HEK293 (cell line): ENCODE measurements at regions not wholly inside any gene's neighbourhood (a gene's known extent, or its start where the extent isn't known, plus 50 kb on each side); places are given as distances from the start of the nearest gene placed in this dataset.

Source experiments
- CTCF ChIA-PET: fragments of 350-600 bp; formaldehyde crosslinking; extraction: SDS; loops from one replicate; lab custom pipeline; 2021; ENCODE audit warnings: antibody characterized with exemption; lab: Yijun Ruan, JAX
- POLR2A ChIA-PET: fragments of 300-600 bp; formaldehyde crosslinking; extraction: SDS; loops from one replicate; lab custom pipeline; 2020; ENCODE audit warnings: antibody characterized with exemption, inconsistent platforms; lab: Yijun Ruan, JAX
- H3K27ac ChIP-seq: fragments of 200-500 bp; sonication (Bioruptor generic); 2 replicates; pipeline ENCODE4 v1.5.1; 2014; ENCODE audit warnings: low read depth, low read length, control low read depth, inconsistent platforms; ENCODE audit errors: extremely low read depth
- H3K36me3 ChIP-seq, 2 experiments: fragments of 200-500 bp in 1 of 2; sonication (Bioruptor generic) in 1 of 2; 1 replicate in 1 of 2; 2 replicates in 1 of 2; pipeline ENCODE4 v1.5.1; 2014 to 2017; ENCODE audit warnings: inconsistent platforms in 2 of 2, low read length in 2 of 2; ENCODE audit not compliant: control insufficient read depth in 2 of 2, insufficient read depth in 1 of 2
- H3K4me1 ChIP-seq: fragments of 200-500 bp; sonication (Bioruptor generic); 2 replicates; pipeline ENCODE4 v1.5.1; 2014; ENCODE audit warnings: mild to moderate bottlenecking, low read length, inconsistent platforms; ENCODE audit not compliant: control insufficient read depth, insufficient read depth
- H3K4me3 ChIP-seq: 2 replicates; pipeline ENCODE4 v1.5.1; 2011; ENCODE audit warnings: low read depth, mild to moderate bottlenecking, control low read depth, low read length, moderate library complexity
- H3K9me3 ChIP-seq: fragments of 200-500 bp; sonication (Bioruptor generic); 2 replicates; pipeline ENCODE4 v1.5.1; 2014; ENCODE audit warnings: low read depth, low read length, inconsistent platforms; ENCODE audit not compliant: control insufficient read depth, insufficient read depth
- ELK4 ChIP-seq: IDR thresholded peaks from 2 replicates; pipeline ENCODE4 v1.6.1; 2011; ENCODE audit warnings: mild to moderate bottlenecking, low read depth, low read length, borderline replicate concordance
- HOXA7 ChIP-seq: sonication (generic); formaldehyde crosslinking; IDR thresholded peaks from 2 replicates; pipeline ENCODE4 v1.8.1; 2022; ENCODE audit warnings: missing genetic modification reagents, borderline replicate concordance
- KLF10 ChIP-seq: fragments of 450-650 bp; IDR thresholded peaks from 2 replicates; pipeline ENCODE4 v1.5.1; 2018; ENCODE audit warnings: missing biosample characterization, mild to moderate bottlenecking, missing genetic modification characterization
- KLF7 ChIP-seq: fragments of 450-650 bp; formaldehyde crosslinking; IDR thresholded peaks from 2 replicates; pipeline ENCODE4 v1.5.1; 2016; ENCODE audit warnings: missing biosample characterization, missing genetic modification characterization, borderline replicate concordance
- PRDM1 ChIP-seq: fragments of 450-650 bp; formaldehyde crosslinking; IDR thresholded peaks from 2 replicates; pipeline ENCODE4; 2016; ENCODE audit warnings: missing biosample characterization, missing genetic modification characterization
- SALL2 ChIP-seq: fragments of 450-650 bp; formaldehyde crosslinking; IDR thresholded peaks from 2 replicates; pipeline ENCODE4 v1.5.0; 2017; ENCODE audit warnings: missing biosample characterization, mild to moderate bottlenecking, missing genetic modification characterization, borderline replicate concordance
- SCRT1 ChIP-seq: fragments of 450-650 bp; formaldehyde crosslinking; IDR thresholded peaks from 2 replicates; pipeline ENCODE4 v1.5.1; 2016; ENCODE audit warnings: missing biosample characterization, missing genetic modification characterization, borderline replicate concordance
- SP3 ChIP-seq: fragments of 450-650 bp; formaldehyde crosslinking; IDR thresholded peaks from 2 replicates; pipeline ENCODE4 v1.5.1; 2016; ENCODE audit warnings: missing biosample characterization, missing genetic modification characterization
- ZBTB1 ChIP-seq: fragments of 450-650 bp; formaldehyde crosslinking; IDR thresholded peaks from 2 replicates; pipeline ENCODE4 v1.5.1; 2016; ENCODE audit warnings: missing biosample characterization, missing genetic modification characterization
- ZBTB7A ChIP-seq: fragments of 450-650 bp; formaldehyde crosslinking; IDR thresholded peaks from 2 replicates; pipeline ENCODE4 v1.5.1; 2016; ENCODE audit warnings: low read depth, missing biosample characterization, missing genetic modification characterization
- ZNF114 ChIP-seq: fragments of 450-650 bp; formaldehyde crosslinking; IDR thresholded peaks from 2 replicates; pipeline ENCODE4 v1.5.0; 2017; ENCODE audit warnings: missing biosample characterization, missing genetic modification characterization
- ZNF140 ChIP-seq: fragments of 450-650 bp; formaldehyde crosslinking; IDR thresholded peaks from 2 replicates; pipeline ENCODE4 v1.5.1; 2016; ENCODE audit warnings: missing biosample characterization, missing genetic modification characterization
- ZNF148 ChIP-seq: fragments of 450-650 bp; formaldehyde crosslinking; IDR thresholded peaks from 2 replicates; pipeline ENCODE4 v1.5.0; 2017; ENCODE audit warnings: missing biosample characterization, missing genetic modification characterization, borderline replicate concordance
- ZNF223 ChIP-seq: fragments of 450-650 bp; formaldehyde crosslinking; IDR thresholded peaks from 2 replicates; pipeline ENCODE4 v1.5.1; 2016; ENCODE audit warnings: missing biosample characterization, missing genetic modification characterization
- ZNF248 ChIP-seq: fragments of 450-650 bp; formaldehyde crosslinking; IDR thresholded peaks from 2 replicates; pipeline ENCODE4 v1.5.1; 2017; ENCODE audit warnings: missing biosample characterization, missing genetic modification characterization
- ZNF311 ChIP-seq: fragments of 450-650 bp; formaldehyde crosslinking; IDR thresholded peaks from 2 replicates; pipeline ENCODE4 v1.5.1; 2017; ENCODE audit warnings: missing biosample characterization, missing genetic modification characterization, borderline replicate concordance
- ZNF335 ChIP-seq: fragments of 450-650 bp; formaldehyde crosslinking; conservative IDR thresholded peaks from 2 replicates; pipeline ENCODE4 v1.5.1; 2016; ENCODE audit warnings: missing biosample characterization, missing genetic modification characterization
- ZNF37A ChIP-seq: fragments of 450-650 bp; IDR thresholded peaks from 2 replicates; pipeline ENCODE4 v1.5.1; 2018; ENCODE audit warnings: missing biosample characterization, missing genetic modification characterization
- ZNF416 ChIP-seq: fragments of 450-650 bp; formaldehyde crosslinking; IDR thresholded peaks from 2 replicates; pipeline ENCODE4 v1.5.1; 2016; ENCODE audit warnings: missing biosample characterization, missing genetic modification characterization
- ZNF561 ChIP-seq: fragments of 450-650 bp; IDR thresholded peaks from 2 replicates; pipeline ENCODE4 v1.5.1; 2018; ENCODE audit warnings: missing biosample characterization, missing genetic modification characterization, borderline replicate concordance
- ZNF571 ChIP-seq: fragments of 450-650 bp; formaldehyde crosslinking; IDR thresholded peaks from 2 replicates; pipeline ENCODE4 v1.5.0; 2017; ENCODE audit warnings: missing biosample characterization, missing genetic modification characterization
- ZNF658 ChIP-seq: fragments of 450-650 bp; formaldehyde crosslinking; IDR thresholded peaks from 2 replicates; pipeline ENCODE4; 2016; ENCODE audit warnings: missing biosample characterization, missing genetic modification characterization
- ZNF660 ChIP-seq: fragments of 450-650 bp; IDR thresholded peaks from 2 replicates; pipeline ENCODE4 v1.5.1; 2018; ENCODE audit warnings: missing biosample characterization, mild to moderate bottlenecking, missing genetic modification characterization
- ZNF670 ChIP-seq: fragments of 450-650 bp; formaldehyde crosslinking; IDR thresholded peaks from 2 replicates; pipeline ENCODE4 v1.5.1; 2016; ENCODE audit warnings: missing biosample characterization, missing genetic modification characterization, low read depth
- ZNF701 ChIP-seq: fragments of 450-650 bp; formaldehyde crosslinking; IDR thresholded peaks from 2 replicates; pipeline ENCODE4 v1.5.1; 2016; ENCODE audit warnings: missing biosample characterization, missing genetic modification characterization
- ZNF76 ChIP-seq: fragments of 450-650 bp; formaldehyde crosslinking; IDR thresholded peaks from 2 replicates; pipeline ENCODE4; 2016; ENCODE audit warnings: low read depth, missing biosample characterization, missing genetic modification characterization, borderline replicate concordance
- ZNF785 ChIP-seq: fragments of 450-650 bp; formaldehyde crosslinking; IDR thresholded peaks from 2 replicates; pipeline ENCODE4 v1.5.1; 2016; ENCODE audit warnings: missing biosample characterization, missing genetic modification characterization
- ZSCAN16 ChIP-seq: fragments of 450-650 bp; formaldehyde crosslinking; IDR thresholded peaks from 2 replicates; pipeline ENCODE4 v1.5.1; 2016; ENCODE audit warnings: missing biosample characterization, missing genetic modification characterization
- TF ChIP-seq, protein P1 (sequence below): fragments of 450-650 bp; formaldehyde crosslinking; IDR thresholded peaks from 2 replicates; pipeline ENCODE4 v1.5.1; 2016; ENCODE audit warnings: missing biosample characterization, missing genetic modification characterization
- TF ChIP-seq, protein P2 (sequence below): fragments of 450-650 bp; formaldehyde crosslinking; IDR thresholded peaks from 2 replicates; pipeline ENCODE4 v1.5.1; 2016; ENCODE audit warnings: missing biosample characterization, missing genetic modification characterization

- CTCF ChIA-PET, result no interaction called here
These were observed 419.9 kb upstream of the SLIT2 start for GRCh38 chr4:19831644-19832285.

DNA sequence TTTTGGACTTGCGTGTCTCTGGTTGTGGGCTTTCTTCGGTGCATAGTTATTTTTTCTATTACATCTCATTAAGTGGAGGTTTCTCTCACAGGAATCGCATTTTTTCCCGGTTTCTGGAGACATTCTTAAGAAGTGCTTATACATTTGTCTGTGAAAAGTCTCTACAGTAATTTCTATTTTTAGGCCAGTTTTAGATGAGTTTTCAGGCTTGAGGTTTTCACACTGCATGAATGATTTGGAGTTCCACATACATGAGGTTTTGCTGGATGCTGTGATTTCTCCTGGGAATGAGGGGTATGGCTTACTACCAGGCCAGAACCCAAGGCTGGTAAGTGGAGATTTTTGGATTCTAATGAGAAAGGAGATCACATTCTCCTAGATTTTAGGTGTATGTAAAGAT is 422.6 kb upstream of the SLIT2 start:
- peaks cover 2% of the 10 kb centered on the region; the same call in 1 of the 2 replicates for H3K4me1 ChIP-seq
- CTCF ChIA-PET, result interaction anchor here (0.9 kb wide), 1 partner anchor 419 kb away, joined by 3 read pairs; no protein-coding TSS in a partner anchor
- POLR2A ChIA-PET, result no interaction called here
- no peak for TF ChIP-seq ZNF416 (tag by site-specific recombination)
- no peak for TF ChIP-seq ZNF670
- TF ChIP-seq ZNF660 (tag by site-specific recombination), result no peak
- no peak for TF ChIP-seq SCRT1 (tag by site-specific recombination)
- TF ChIP-seq ZBTB1 (tag by site-specific recombination), result no peak
- TF ChIP-seq KLF7, result no peak
- no peak for TF ChIP-seq ZNF76 (tag by site-specific recombination)
- no peak for TF ChIP-seq SALL2 (tag by site-specific recombination)
- no peak for TF ChIP-seq ZNF785 (tag by site-specific recombination)
- TF ChIP-seq HOXA7, result no peak
- TF ChIP-seq ZNF140 (tag by site-specific recombination), result no peak
- no peak for TF ChIP-seq ZNF658 (tag by site-specific recombination)
- no peak for TF ChIP-seq ZBTB7A (tag by site-specific recombination)

More at GRCh38 chr4:19831644-19832285, 419.9 kb upstream of the SLIT2 start:
- Histone ChIP-seq H3K4me1 (no peaks in the 10 kb centered on the region), H3K27ac (no peak overlapping the region), H3K4me3 (no peak overlapping the region), H3K9me3 (no peaks in the 10 kb centered on the region), H3K36me3 (no peaks in the 10 kb centered on the region)
- POLR2A ChIA-PET, result no interaction called here
- TF ChIP-seq ZNF248 (tag by site-specific recombination) (no peak), ZSCAN16 (tag by site-specific recombination) (no peak), ZNF37A (tag by site-specific recombination) (no peak), ZNF148 (tag by site-specific recombination) (no peak), ZNF76 (tag by site-specific recombination) (no peak), PRDM1 (tag by site-specific recombination) (no peak), ZNF701 (no peak), KLF10 (tag by site-specific recombination) (no peak), ZBTB1 (tag by site-specific recombination) (no peak), ZNF335 (tag by site-specific recombination) (no peak), SP3 (tag by site-specific recombination) (no peak), ZNF114 (tag by site-specific recombination) (no peak), ZNF311 (tag by site-specific recombination) (no peak), ZNF561 (tag by site-specific recombination) (no peak), ZNF416 (tag by site-specific recombination) (no peak), ZNF223 (tag by site-specific recombination) (no peak), ELK4 (no peak), ZNF571 (tag by site-specific recombination) (no peak)
- TF ChIP-seq, protein P1, sequence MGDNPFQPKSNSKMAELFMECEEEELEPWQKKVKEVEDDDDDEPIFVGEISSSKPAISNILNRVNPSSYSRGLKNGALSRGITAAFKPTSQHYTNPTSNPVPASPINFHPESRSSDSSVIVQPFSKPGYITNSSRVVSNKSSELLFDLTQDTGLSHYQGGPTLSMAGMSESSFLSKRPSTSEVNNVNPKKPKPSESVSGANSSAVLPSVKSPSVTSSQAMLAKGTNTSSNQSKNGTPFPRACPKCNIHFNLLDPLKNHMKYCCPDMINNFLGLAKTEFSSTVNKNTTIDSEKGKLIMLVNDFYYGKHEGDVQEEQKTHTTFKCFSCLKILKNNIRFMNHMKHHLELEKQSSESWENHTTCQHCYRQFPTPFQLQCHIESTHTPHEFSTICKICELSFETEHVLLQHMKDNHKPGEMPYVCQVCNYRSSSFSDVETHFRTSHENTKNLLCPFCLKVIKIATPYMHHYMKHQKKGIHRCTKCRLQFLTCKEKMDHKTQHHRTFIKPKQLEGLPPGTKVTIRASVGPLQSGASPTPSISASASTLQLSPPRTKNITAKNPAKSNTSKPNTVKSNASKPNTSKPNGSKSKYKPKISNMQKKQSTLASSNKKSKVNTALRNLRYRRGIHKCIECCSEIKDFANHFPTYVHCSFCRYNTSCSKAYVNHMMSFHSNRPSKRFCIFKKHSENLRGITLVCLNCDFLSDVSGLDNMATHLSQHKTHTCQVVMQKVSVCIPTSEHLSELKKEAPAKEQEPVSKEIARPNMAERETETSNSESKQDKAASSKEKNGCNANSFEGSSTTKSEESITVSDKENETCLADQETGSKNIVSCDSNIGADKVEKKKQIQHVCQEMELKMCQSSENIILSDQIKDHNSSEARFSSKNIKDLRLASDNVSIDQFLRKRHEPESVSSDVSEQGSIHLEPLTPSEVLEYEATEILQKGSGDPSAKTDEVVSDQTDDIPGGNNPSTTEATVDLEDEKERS (tag by site-specific recombination), result no peak
- TF ChIP-seq, protein P2, sequence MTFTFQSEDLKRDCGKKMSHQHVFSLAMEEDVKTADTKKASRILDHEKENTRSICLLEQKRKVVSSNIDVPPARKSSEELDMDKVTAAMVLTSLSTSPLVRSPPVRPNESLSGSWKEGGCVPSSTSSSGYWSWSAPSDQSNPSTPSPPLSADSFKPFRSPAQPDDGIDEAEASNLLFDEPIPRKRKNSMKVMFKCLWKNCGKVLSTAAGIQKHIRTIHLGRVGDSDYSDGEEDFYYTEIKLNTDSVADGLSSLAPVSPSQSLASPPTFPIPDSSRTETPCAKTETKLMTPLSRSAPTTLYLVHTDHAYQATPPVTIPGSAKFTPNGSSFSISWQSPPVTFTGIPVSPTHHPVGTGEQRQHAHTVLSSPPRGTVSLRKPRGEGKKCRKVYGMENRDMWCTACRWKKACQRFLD (tag by site-specific recombination), result no peak

More for the DNA sequence above, 422.6 kb upstream of the SLIT2 start:
- H3K27ac ChIP-seq, result no peak overlapping the region
- no peaks in the 10 kb centered on the region for H3K9me3 ChIP-seq
- no peaks in the 10 kb centered on the region for H3K36me3 ChIP-seq
- H3K4me3 ChIP-seq, result no peak overlapping the region
